Activated gamma-delta T cell treated with Interleukin-2 at 50 U/mL for 16 hours (primary cell): ENCODE measurements at regions not wholly inside any gene's neighbourhood (a gene's known extent, or its start where the extent isn't known, plus 50 kb on each side); places are given as distances from the start of the nearest gene placed in this dataset.

Experiments used
- DNase-seq: peaks from one replicate; pipeline ENCODE4 v3.0.0-alpha.2; 2020

- no peak for DNase-seq
These were observed 53.5 kb upstream of the FAM9B start for GRCh38 chrX:9087271-9088040.

DNA sequence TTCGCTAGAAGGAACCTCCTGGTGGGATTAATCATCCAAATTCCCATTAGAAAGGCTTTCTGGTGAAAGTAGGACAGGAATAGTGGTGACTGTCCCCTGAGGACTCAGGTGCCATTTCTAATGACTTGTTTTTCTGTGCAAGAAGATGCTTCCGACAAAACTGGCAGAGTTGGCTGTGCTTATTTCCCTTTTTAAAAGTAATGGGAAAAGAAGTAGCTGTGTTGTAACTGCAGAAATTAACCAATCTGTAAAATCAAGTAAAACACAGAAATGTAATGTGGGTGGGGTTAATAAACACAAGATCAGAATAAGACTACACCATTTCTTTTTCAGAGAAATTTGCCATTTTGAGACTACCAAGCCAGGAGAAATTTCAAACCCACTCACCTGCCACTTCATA, 55.0 kb upstream of the FAM9B start:
- no peak for DNase-seq

DNA sequence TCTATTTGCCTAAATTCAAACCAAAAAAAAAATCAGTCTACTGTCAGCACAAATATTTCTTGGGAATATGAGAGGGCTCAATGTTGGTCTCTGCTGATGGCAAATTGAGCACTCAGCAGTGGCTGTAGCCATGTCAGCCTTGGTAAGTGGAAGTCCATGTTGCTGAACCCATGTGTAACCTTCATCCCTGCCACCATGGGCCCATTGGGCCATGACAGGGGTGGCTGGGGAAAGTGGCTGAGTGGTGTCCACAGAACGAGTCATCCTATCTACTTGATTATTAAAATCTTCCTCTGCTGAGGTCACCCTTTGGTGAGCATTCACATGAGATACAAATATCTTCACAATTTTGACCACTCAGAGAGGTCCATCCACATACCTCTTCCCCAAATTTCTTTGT, 56.8 kb upstream of the FAM9B start:
- no peak for DNase-seq

DNA sequence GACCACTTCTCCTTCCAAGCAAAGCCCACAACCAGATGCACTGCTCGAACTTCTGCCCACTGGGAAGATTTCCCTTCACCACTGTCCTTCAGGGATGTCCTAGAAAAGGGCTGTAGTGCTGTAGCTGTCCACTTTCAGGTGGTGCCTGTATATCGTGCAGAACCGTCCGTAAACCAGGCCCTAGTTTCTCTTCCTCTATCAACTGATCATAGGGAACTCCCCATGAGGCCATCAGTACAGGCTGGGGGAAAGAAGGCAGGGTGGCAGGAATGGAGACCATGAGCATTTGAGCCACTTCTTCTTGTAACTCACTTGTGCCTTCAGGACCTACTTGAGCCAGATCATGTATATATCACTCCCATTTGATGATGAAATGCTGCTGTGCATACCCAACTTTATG, 57.3 kb upstream of the FAM9B start:
- DNase-seq = no peak

DNA sequence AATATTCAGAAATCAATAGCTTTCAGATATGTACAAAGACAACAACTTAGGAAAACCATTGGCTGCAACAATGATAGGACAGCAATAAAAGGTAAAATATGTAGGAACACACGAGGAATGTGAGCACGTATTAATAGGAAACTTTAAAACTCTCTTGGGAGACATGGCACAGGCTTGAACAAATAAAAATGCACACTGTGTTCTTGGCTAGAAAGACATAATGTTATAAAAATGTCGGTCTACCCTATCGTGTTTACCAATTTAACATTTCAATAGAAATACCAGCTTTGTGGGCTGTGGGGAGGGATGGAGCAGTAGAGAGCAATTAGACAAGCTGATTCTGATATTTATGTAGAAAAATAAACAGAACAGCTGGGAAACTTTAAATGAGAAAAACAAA, 69.0 kb upstream of the FAM9B start:
- no peak for DNase-seq

- DNase-seq = no peak
These were observed 74.1 kb upstream of the FAM9B start for GRCh38 chrX:9108054-9108453.

- DNase-seq = no peak
These were observed 76.9 kb upstream of the FAM9B start for GRCh38 chrX:9110808-9111207.

DNA sequence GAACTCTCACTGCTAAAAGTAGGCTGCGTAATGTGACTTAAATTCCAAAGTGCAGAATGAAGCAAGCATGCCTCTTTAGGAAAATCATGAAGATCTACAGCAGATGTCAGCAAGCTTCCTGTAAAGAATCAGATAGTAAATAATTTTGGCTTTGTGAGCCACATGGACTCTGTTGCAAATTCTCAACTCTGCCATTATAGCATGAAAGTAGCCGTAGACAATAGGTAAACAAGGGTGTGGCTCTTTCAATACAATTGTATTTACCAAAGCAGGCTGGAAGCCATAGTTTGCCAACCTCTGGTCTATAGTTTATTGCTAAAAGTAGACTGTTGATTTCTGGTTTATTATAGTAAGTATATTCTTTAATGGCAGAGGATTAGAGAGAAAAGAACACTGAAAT, 80.3 kb upstream of the FAM9B start:
- no peak for DNase-seq

DNA sequence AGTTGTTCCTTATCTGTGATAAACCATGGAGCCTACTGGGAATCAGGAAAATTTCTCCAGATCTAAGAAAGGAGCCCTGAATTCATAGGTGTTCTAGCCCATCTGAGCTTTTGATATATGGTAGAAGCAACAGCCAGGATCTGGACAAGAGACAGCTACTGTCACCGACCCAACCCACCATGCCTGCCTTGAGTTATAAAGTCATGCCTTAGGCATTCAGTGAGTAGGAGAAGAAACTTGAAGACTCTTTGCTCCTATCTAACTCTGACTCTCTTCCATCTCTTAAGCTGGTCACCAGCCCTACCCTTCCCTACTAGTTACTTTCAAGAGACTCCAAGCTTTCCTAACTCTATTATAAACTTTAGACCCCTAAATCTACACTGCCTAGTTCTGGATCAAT, 83.9 kb upstream of the FAM9B start:
- DNase-seq = no peak

DNA sequence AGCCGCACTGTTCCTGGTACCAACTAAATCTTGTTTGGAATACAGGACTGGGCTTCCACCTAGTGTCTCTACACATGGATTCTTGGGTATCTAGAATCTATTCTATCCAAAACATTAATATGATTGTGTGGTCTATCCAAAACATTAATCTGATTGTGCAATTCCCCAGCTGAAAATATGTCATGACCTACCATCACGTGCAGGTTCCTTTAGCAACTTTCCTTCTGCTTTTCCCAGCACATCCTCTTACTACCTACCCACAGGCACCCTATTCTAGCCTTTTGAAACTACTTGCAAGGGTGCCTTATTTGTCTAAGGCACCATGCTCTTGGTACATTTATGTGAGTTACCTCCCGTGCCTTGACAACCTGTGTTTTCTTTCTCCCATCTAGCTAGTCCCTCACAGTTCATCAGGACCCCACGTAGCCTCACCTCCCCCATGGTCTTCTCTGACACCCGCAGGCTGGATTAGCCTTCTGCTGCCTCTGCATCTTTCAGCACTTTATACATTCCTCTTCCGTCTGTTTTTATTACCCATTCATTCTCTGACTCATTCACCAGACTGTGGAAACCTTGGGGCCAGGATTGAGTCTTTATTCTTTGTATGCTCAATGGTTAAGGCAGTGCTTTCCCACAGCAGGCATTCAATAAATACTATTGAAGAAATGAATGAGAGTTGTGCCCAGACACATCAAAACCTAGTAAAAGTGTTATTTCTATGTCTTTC, 88.8 kb upstream of the FAM9B start:
- no peak for DNase-seq

GRCh38 chrX:9127986-9128385, 94.1 kb upstream of the FAM9B start:
- no peak for DNase-seq

DNA sequence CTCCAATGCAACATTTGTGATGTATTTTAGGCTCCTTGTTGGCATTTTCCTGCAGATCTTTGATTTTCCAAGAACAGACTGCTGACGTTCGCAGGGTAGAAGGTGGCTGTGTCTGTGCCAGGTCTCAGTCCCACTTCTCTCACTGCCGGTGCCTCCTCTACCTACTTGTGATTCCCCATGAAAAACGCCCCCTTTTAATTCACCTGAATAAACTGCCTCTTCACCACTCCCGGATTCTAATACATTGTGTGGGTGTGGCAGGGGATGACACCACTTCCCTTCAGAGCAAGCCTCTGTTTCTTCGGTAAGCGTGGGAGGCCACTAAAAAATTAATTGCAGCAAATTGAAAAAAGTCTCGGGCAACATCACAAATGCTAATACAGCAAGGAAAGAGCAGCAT, 96.1 kb upstream of the FAM9B start:
- DNase-seq = no peak

GRCh38 chrX:9131066-9131465, 97.1 kb upstream of the FAM9B start:
- DNase-seq = no peak

GRCh38 chrX:9132036-9132638, 98.2 kb upstream of the FAM9B start:
- DNase-seq = no peak

DNA sequence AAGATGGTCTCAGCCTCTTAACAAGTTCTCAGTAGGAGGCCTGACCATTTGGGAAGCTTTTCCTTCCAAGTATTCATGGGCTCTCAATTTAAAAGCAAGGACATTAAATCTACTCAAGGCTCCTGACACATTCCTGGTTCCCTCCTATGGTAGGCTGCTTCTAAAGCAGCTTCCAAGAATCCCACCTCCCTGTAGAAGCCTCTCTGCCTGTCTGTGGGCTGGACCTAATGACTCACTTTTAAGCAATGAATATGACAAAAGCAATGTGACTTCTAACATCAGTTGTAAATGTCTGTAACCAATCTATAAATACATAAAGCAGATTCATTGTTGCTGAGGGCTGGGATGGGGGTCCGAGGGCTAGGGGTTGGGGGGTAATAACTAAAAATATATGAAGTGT, 99.5 kb upstream of the FAM9B start:
- no peak for DNase-seq

- DNase-seq = no peak
These were observed 100.4 kb upstream of the FAM9B start for GRCh38 chrX:9134366-9134765.

GRCh38 chrX:9135901-9136510, 102.1 kb upstream of the FAM9B start:
- no peak for DNase-seq

DNA sequence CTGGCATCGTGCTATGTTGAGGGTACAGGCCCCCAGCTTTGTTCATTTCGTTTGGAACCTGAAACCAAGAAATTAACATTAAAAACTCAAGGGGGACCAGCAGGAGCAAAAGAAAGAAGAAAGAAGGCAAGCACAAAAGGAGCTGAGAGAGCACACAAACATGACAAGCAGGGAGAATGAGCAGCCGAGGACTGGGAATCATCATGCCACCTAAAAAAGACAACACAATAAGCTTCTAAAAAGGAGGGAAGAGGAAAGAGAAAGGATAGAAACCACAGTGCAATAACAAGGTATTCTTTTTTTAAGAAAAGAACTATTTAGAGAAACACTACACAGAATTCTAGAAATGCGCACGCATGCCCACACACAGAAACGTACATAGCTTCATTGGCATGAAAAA, 103.2 kb upstream of the FAM9B start:
- no peak for DNase-seq

GRCh38 chrX:9141496-9141895, 107.6 kb upstream of the FAM9B start:
- no peak for DNase-seq

DNA sequence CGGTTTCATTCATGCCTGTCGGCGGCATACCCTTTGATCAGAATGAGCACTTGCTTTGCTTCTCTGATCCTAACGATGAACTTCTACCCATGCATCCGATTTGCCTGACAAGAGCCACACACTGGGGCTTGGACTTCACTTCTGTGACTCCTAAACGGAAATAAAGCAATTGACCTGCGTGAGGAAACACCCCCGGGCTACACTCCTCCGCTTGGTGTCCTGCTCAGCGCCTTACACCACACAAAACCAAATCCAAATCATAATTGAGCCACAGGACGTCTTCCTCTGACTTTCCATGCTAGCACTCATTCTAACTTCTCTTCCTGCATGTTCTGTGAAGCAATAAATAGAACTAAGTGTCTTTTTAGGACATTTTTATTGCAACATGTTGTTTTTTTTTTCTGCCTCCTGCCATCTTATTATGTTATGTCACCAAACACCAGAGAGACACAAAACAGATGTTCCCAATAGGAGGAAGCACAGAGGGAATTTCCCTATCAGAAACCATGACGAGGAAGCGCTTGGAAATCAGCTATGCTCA, 110.8 kb upstream of the FAM9B start:
- DNase-seq = no peak

- DNase-seq = no peak
These were observed 112.7 kb upstream of the FAM9B start for GRCh38 chrX:9146657-9147056.

GRCh38 chrX:9147086-9147485, 113.2 kb upstream of the FAM9B start:
- DNase-seq = no peak

DNA sequence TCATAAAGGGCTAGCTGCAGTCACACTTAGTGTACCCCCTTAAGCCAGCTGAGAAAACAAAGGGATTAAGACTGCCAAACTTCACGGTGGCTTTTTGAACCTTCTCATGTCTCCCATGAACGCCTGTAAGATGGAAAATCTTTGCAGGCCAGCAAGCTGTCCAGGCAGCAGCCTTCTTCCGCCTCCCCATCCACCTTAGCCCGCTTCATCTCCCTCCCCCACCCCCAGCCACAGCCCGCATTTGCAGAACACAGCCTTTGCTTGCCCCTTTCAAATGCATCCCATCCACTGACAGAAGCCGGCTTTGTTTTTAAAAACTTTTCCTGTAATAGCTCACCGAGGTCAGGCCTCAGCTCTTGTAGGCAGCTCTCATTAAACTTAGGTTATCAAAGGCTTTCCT, 113.8 kb upstream of the FAM9B start:
- DNase-seq = no peak
